ENCODE measurements at regions not wholly inside any gene's neighbourhood (a gene's known extent, or its start where the extent isn't known, plus 50 kb on each side); places are given as distances from the start of the nearest gene placed in this dataset.
A peak's percentile ranks its signal among the peaks of the same experiment; 100 is the strongest.

- in situ Hi-C loops (cut with MboI; ENCODE audit: low sequenced_read_pairs in 4 of 4) (no loop called here), intact Hi-C loops (cut with DNase I; ENCODE audit: low total_unique reads) (no loop called here)
- H3K27me3 ChIP-seq = no peaks in the 10 kb centered on the region
- no peaks in the 10 kb centered on the region for H3K9me3 ChIP-seq
- ATAC-seq (peak; percentile 78 to 88), DNase-seq (peak; percentile 18 to 50)
- peak overlapping the region; percentile 60 to 67 (median 66) for H3K4me3 ChIP-seq
- no peaks in the 10 kb centered on the region for H3K36me3 ChIP-seq
- H3K27ac ChIP-seq = peak overlapping the region; percentile 25 to 71 (median 52)
- peaks cover 11 to 18% of the 10 kb centered on the region in 2 donors for H3K4me1 ChIP-seq
- TF ChIP-seq CTCF (IDR thresholded peaks at IDR 0.05 in 4 of 5, conservative IDR thresholded peaks at IDR 0.05 in 1 of 5) (no peak), POLR2A (IDR thresholded peaks at IDR 0.05) (peak in 1 of 2 donors; percentile 11)
These were observed 306.3 kb upstream of the KCNN2 start for GRCh38 chr5:114055318-114056184.

DNA sequence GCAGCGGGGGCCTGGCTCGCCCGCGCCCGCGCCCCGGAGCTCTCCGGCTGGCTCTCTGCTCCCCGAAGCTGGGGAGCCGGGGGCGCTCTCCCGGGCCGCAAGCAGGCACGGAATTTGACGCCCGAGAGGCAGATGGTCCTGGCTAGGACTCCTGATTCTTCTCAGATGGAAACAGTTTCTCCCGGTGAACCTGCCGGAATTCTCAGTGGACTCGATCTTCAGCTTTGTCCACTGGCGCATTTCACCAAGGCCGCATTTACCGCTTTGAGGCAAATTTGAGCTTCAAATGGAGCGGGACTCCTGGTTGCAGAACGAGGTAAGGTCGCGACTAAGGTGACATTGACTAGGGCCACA is 305.7 kb upstream of the KCNN2 start:
- H3K27me3 ChIP-seq = no peaks in the 10 kb centered on the region
- intact Hi-C loops (cut with DNase I; ENCODE audit: low total_unique reads) (no loop called here), in situ Hi-C loops (cut with MboI; ENCODE audit: low sequenced_read_pairs in 4 of 4) (no loop called here)
- peaks cover 11 to 18% of the 10 kb centered on the region in 2 donors for H3K4me1 ChIP-seq
- no peak for DNase-seq
- TF ChIP-seq POLR2A (IDR thresholded peaks at IDR 0.05) (no peak), CTCF (IDR thresholded peaks at IDR 0.05 in 4 of 5, conservative IDR thresholded peaks at IDR 0.05 in 1 of 5) (no peak)
- ATAC-seq = peak; percentile 16
- peak overlapping the region; percentile 60 to 67 (median 66) for H3K4me3 ChIP-seq
- H3K27ac ChIP-seq = peak overlapping the region; percentile 25 to 71 (median 52)
- H3K9me3 ChIP-seq = no peaks in the 10 kb centered on the region
- H3K36me3 ChIP-seq = no peaks in the 10 kb centered on the region

DNA sequence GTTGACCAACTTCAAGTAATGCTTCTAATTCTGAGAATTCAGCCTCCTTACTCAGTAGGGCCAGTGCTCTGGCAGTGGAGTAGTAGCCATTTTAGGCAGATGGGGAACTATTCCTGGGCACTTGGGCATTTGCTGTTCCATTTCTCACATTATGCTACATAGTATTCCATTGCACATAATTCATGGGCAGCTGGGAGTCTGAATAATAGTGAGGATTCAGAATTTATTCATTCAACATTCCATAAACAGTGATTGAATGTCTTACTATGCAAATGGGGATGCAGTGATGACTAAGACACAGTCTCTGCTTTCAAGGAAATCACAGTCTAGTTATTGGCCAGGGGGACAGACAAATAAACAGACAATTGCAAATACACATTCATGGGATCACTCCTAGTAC is 301.0 kb upstream of the KCNN2 start:
- DNase-seq (no peak), ATAC-seq (no peak)
- TF ChIP-seq POLR2A (IDR thresholded peaks at IDR 0.05) (no peak), CTCF (IDR thresholded peaks at IDR 0.05 in 4 of 5, conservative IDR thresholded peaks at IDR 0.05 in 1 of 5) (no peak)
- intact Hi-C loops (cut with DNase I; ENCODE audit: low total_unique reads) (no loop called here), in situ Hi-C loops (cut with MboI; ENCODE audit: low sequenced_read_pairs in 4 of 4) (no loop called here)
- Histone ChIP-seq H3K27me3 (no peaks in the 10 kb centered on the region), H3K36me3 (no peaks in the 10 kb centered on the region), H3K4me1 (no peaks in the 10 kb centered on the region), H3K27ac (no peak overlapping the region), H3K4me3 (no peak overlapping the region), H3K9me3 (no peaks in the 10 kb centered on the region)

- intact Hi-C loops (cut with DNase I; ENCODE audit: low total_unique reads) = no loop called here
- no peak for DNase-seq
These were observed 298.7 kb upstream of the KCNN2 start for GRCh38 chr5:114062932-114063867.

More at GRCh38 chr5:114062932-114063867, 298.7 kb upstream of the KCNN2 start:
- Histone ChIP-seq H3K27ac (no peak overlapping the region), H3K4me1 (no peaks in the 10 kb centered on the region), H3K27me3 (no peaks in the 10 kb centered on the region), H3K36me3 (no peaks in the 10 kb centered on the region), H3K9me3 (no peaks in the 10 kb centered on the region), H3K4me3 (no peak overlapping the region)
- TF ChIP-seq POLR2A (IDR thresholded peaks at IDR 0.05) (no peak), CTCF (IDR thresholded peaks at IDR 0.05 in 4 of 5, conservative IDR thresholded peaks at IDR 0.05 in 1 of 5) (no peak)
- in situ Hi-C loops (cut with MboI; ENCODE audit: low sequenced_read_pairs in 4 of 4) = no loop called here
- ATAC-seq = no peak
